T-helper 9 cell (primary cell): ENCODE measurements at regions not wholly inside any gene's neighbourhood (a gene's known extent, or its start where the extent isn't known, plus 50 kb on each side); places are given as distances from the start of the nearest gene placed in this dataset.
A peak's percentile ranks its signal among the peaks of the same experiment; 100 is the strongest.

Source experiments
- DNase-seq: peaks from one replicate; pipeline ENCODE4 v3.0.0-alpha.2; 2020

DNA sequence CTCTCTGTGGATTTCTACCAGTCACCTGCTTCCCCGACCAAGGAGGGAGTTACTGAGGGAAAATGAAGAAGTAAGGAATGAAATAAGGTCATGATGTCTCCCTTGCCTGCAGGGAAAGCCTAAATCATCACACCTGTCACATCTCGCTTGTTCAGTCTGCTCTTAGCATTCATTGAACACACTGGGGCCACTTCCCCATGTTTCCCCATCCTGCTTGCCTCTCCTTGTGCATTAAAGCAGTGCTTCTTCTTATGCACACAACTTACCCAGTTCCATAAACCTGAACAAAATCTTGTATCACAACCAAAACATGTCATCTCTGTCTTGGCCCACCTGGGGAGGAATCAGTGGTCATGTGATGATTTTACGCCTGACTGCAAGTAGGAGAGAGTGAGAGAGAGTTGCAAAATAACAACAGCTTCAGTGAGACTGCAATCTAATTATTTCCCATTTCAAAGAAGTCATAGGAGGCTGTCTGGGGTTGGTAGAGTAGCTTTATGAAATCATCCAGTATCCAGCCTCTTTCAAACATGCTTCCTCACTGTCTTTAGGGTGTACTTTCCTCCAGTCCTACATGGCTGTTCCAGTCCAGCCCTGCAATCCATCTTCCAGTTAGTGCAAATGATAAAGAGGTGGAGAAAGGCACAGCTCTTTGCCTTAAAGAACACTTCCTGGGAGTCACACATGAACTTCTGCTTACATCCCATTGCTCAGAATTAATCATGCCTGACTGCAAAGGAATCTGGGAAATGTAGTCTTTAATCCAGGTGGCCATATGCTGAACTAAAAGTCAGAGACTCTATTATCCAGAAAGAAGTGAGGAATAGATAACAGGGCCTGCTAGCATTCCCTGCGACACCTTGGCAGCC is 220.1 kb downstream of the HAUS1 start:
- no peak for DNase-seq

DNA sequence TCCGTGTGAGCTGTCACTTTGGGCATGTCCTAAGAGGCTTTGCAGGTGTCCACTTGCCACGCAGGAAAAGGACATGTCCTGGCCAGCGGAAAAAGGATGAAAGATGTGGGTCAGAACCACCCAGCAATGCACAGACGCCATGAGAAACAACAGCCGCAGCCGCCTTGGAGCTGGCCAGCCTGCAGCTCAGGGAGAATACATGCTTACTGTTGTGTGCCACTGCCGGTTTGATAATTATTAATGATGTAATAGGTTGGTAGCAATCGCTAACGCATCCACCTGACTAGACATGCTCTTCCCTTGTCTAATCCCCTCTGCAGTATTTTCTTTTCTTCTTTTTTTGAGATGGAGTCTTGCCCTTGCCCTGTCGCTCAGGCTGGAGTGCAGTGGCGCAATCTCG is 221.7 kb downstream of the HAUS1 start:
- no peak for DNase-seq

DNA sequence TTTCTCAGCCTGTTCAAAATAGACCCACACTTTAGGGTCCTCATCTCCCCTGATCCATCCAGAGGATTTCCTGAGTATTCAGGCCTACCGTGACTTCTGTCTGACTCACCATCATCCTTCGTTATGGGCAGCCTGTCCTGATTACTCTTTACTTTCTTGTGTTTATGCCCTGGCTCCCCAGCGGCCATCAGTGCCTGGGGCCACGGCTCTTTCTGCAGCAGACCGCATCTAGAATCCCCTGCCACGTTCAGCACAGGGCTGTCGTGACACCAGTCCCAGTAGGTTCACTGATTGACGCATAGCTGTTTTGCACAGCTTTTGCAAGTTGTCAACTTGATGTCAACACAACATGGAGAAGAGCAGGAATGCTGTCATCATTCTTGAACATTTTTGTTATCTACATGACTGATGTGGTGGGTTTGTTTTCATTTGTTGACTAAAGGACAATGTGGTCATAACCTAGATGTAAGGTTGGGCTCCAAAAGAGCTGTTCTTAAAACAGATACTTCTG is 225.6 kb downstream of the HAUS1 start:
- no peak for DNase-seq

DNA sequence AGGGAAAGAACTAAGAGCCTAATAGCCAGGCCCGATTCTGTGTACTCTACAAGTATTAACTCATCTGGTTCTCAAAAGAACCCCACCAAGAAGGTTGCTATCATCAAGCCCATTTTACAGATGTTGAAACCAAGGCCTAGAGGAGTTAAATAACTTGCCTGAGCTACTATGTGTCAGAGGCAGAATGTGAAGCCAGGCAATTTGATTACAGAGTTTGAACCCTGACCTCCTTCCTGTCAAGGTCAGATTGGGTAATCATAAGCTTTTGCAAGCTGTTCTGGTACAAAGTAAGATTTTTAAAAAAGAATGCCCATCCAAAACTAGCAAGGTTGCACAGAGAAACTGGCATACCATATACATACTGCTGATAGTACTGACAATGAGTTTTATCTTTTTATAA is 227.1 kb downstream of the HAUS1 start:
- no peak for DNase-seq

DNA sequence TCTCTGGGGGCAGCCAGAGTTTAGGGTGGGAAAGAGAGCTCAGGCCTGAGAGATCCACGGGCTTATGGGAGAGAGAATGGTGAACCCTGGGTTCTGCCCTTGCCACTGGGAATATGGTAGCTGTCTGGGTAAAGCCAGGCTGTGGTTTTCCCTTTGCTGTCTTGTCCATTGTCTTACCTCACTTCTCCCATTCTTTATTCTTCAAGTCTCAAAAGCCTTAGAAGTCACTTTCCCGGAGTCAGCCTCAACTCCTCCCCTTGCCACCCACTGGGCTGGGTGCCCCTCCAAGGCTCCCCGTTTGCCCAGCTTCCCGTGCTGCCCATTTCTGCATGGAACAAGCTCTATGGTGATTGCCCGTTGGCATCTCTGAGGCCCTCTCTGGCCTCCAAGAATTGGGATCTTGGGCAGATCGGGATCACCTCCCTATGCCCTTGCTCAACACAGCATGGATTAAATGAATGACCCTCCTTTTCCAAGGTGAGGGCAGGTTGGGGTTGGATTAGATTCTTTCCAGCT is 228.2 kb downstream of the HAUS1 start:
- no peak for DNase-seq

DNA sequence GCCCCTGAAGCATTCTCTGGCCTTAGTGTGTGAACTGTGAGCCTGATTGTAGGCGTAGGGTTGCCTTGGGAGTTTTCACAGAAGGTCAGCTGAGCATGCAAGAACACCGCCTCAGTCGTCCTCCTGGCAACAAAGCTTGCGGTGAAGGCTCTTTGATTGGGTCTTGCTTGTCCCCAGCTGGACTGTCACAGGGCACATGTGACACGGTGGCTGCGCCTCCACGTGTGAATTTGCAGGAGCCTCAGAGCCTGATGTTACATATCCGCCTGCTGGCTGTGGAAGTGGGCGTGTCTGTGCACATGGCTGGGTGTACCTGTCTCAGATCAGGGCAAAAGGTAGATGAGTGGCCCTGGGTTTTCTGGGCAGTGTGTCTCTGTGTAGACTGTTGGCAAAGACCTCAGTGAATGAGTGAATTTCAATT is 228.7 kb downstream of the HAUS1 start:
- DNase-seq = no peak

DNA sequence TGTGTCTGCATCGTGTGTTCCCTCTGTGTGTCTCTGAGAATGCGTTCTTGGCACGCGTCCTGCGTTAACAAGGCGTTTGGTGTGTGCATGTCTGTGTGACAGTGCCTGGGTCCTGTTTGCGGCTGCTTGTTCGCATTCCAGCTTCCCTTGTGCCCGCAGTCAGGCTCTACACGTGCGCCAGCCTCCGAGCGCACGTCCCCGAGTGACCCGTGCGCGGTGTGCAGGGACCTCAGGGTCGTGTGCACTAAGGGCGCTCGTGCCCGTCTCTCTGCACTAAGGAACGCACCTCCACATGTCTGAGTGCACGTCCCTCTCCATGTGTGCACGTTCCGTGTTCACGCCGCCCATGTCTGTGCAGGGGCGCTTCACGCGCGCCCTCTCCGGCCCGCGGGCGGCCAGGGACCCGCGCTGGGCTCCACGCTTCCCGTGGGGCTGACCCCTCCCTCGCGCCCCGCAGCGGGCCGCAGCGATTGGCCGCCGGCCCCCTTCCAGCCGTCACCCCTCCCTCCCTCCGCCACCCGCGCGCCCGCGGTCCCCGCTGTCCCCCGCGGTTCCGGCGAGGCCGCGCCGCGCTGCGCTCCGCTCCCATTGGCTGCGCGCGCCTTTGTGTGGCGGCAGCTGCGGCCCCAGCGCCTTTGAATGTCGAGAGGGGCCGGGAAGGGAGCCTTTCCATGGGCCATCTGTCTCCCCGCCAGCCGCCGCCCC is 229.4 kb downstream of the HAUS1 start:
- DNase-seq = peak; percentile 6

DNA sequence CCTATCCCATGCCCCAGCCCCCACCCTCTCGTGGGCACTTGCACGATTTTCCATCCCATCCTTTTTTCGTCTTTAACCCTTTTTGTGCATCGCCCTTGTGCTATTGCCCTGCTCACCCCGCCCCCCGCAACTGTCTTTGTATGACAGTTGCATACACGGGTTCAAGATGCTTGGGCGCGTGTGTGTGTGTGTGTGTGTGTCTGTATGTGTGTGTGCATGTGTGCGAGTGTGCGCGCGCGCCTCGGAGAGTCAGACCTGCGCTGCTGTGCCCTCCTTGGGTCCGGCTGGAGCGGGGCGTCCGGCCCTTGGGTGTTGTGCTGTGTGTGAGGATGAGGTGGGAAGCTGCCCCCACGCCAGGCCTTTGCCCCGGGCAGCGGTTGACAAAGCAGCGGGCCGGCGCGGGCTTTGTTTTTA is 230.7 kb downstream of the HAUS1 start:
- DNase-seq = no peak

DNA sequence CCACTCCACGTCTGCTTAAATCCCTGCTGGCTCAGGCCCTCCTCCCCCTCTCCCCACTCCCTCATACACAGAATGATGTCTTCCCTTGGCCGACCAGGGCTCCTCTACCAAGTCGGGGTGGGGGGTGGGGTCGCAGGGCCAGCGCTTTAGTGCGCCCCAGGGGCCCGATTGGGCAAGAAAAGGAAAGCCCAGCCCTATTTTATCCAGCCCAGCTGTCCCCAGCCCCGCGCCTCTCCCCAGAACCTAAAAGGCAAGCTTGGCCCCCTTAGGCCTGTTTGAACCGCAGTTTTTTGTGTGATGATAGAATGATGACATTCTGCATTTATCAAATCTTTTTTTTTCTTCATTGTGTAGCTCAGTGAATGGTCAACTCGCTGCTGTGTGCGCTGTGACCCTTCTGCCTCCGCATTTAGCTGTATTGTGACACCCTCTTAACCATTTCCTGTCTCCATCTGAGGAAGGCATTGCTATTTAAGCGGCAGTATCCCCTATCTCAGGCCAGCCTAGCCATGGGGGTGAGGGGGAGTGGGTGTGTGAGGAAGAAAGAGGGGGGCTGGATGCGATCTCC is 231.4 kb downstream of the HAUS1 start:
- no peak for DNase-seq

DNA sequence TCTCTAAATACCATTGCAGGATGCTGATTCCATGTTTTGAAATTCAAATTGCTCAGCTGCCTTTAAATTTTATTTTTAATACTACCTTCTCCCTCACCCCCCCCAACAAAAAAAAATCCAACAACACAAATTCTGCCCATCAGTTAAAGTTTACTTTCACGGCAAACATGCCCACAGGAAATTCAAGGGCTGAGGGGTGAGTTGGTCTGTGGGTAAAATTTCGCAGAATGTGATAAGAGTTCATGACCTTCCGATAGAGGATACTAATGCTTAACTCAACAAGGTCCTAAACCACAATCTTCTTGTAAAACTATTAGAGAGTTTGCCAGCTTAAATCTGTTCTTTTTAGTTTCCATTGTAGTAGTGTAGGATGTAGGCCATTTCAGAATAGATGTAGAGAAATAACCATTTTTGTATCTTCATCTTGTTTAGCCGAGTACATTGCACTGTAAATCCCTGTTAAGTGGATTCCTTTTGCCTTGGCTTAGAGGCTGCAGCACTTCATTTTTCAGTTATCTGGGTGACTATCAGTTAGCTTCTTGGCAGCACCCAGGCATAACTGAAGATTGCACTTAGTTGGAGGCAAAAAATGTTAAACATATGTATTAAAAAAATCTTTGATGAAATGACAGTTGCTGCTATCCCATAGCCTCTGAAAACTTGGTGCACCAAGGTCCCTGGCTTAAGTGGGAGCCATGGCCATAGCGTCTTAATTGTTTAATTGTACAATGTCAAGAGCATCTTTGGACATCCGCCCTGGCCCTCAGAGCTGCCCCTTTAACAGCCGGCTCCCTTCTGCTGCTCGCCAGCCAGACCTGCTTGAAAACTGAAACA is 232.3 kb downstream of the HAUS1 start:
- no peak for DNase-seq

DNA sequence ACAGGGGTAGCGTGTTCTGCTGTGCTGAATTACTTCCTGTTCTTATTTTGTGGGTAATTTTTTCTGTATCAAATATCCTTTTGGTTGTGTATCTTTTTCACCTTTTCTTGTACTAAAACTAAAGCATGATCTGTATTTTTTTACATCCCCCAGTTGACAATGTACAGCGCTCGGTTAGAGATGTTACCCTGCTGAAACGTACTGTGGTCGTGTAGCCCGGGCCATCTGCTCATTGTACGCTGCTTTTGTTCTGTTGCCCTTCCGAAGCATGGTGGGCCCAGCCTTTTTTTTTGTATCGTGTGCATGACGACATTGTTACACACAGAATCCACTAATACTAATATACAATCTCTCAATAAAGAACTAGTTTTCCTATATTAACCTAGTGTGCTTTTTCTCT is 233.1 kb downstream of the HAUS1 start:
- no peak for DNase-seq

DNA sequence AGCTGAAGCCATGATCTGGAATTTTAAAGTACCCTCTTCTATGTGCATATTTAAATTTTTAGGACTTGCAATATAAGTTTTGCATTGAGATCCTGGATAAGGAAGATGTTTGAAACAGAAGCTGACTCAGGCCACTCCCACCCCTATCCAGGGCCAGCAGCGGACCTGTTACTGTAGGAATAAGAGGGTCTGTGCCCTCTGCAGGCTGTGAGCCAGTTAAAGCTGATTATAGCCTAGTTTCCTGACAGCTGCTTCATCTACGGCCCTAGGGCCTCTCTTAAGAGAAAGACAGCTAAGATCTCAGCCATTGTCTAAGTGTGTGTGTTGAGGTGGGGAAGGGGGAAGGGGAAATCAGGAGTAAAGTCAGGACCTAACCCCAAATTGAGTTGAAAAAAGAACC is 234.0 kb downstream of the HAUS1 start:
- no peak for DNase-seq

DNA sequence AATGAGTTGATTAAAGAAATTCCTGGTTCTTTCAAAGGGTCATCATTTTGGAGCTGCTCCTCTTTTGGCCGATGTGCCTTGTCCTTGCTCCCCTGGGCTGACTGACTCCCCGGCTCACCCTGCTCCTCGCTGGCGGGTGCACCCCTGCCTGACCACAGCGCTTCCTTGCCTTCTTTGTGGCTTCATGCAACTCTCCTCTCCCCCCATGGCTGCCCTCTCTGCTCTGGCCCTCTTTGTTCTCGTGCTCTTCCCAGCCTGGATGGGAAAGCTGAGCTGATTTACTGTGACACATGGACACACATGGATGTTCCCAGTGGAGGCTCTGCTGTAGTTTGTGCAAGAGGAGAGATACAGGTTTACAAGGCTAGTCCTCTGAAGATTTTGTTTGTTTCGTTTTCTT is 234.6 kb downstream of the HAUS1 start:
- DNase-seq = no peak

DNA sequence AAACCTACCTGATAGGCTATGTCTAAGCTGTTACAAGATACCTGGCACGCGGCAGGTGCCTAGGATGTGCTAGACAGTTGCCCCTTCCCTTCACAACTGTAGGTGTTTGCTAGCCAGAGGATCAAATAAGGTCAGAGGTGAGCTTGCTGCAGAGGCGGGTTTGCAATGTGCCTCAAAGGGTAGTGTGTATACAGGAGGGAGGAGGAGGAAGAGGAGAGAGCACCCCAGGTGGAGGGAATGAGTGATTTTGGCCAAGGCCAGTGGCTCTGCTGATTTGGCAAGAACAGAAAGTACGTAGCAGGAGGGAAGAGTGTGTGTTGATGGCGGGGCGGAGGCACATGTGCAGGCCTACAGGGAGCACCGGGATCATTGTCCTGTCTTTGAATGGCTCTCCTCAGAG is 236.5 kb downstream of the HAUS1 start:
- DNase-seq = no peak

DNA sequence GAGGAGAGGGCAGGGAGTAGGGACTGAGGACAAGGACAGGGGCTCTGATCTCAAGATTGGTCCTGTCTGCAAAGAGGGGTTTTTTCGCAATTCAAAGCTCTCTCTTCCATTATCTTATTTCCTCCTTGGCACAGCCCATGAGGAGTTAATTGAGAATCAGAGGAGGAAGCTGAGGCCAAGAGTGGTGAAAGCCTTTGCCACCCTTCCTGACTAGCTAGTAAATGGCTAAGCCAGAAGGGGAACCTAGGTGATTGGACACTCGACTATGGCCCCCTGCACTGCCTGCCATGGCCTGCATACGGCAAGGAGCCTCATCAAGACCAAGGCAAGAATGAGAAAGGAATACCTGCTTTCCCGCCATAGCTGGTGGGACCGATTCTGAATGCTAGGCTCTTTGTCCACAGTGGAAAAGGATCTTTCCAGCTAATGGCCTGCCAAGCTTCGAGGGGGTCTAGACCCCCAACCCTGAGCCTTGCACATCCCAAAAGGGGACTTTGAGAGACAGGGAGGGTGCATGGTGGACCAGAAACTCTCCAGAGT is 237.9 kb downstream of the HAUS1 start:
- DNase-seq = no peak

DNA sequence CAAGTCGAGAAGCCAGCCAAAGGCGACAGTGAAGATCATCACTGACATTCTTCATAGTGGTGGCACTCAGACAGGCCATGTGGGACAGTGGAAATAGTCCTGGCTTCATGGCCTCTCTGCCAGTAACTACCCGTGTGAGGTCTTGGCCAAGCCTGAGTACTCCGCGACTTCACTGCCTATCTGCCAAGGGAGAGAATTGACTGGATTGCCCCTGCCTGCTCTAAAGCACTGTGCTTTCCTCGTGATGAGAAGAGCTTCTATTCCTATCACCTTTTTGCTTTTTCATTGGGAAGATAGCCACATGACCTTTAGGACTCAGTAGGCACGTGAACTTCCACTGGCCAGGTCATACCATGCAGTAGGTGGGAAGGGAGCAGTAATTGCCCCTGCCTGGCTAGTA is 239.3 kb downstream of the HAUS1 start:
- no peak for DNase-seq

DNA sequence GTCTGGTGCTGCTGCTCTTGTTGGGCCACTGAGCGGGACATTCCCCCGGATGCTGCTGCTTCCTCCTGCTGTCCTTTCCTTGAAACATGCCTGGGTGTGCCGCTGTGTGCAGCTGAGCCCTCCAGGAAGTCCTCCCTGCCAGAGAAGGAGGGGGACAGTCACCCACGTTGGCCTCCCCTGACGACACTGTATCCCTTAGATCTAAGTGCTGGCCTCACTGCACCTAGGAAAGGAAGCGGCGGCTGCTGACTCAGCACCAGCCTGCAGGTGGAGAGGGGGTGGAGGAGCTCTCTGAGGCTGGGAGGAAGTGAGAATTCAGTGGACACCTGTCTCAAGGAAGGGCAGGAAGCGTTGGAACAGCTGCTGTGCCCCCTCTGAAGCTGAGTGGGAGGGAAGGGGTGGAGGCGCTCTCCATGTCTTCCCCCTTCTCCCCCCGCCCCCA is 239.8 kb downstream of the HAUS1 start:
- DNase-seq = peak; percentile 28

DNA sequence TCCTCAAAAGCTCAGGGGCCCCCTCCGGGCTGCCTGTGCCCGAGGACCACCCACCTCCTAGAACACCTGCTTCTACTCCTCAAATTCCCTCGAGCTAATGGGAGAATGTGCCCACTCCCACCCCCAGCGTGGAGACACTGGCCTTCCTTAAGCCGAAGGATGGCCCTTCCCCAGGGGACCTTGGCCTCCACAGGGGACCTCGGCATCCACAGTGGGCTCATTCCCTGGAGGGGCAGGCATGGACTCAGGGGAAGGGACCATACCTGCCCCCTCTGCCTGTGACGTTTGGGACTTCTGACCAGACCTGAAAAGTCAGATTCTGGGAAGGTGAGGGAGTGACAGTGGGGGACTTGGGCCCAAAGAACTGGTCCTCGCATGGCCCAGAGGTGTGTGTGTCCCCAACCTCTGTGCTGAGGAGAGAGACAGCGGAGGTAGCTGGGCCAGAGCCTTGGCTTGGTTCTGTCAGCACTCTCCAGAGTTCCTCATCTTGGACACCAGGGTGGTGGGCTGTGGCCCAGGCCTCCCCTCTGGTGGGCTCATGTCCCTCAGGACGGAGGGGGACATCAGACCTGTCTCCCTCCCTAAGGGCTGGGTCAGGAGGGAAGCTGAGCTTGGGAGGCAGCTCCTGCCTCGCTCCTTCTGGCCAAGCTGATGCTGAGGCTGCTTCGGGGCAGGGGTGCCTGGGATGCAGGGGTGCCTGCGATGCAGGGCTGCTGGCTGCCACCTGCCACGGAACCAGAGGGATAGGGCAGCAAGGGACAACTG is 240.4 kb downstream of the HAUS1 start:
- DNase-seq = no peak

DNA sequence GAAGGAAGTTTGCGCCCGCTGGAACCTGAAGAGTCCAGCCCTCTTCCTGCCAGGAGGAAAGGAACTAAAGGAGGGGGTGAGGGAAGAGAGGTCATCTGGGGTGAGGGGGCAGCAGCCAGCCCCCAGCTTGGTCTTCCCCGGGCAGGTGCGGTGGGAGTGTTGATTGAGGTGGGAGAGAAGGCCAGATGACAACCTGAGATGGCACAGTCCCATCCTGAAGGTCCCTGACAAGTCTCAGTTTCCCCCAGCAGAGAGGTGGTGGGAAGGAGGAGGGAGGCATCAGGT is 240.9 kb downstream of the HAUS1 start:
- DNase-seq = no peak

DNA sequence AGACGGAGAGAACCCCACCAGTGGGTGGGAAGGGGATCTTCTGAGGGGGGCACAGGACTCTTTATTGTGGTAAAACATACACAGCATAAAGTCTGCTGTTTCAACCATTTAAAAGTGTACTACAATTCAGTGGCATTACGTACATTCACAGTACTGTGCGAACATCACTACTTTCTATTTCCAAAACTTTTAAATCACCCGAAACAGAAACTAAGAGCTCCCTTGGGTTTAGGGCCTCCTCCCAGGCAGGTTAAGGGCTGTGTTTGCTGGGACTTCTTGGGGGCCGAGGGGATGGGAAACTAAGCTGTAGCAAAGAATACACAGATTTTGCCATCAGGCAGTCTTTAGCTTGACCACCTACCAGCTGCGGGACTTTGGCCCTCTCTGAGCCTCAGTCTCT is 242.0 kb downstream of the HAUS1 start:
- DNase-seq = no peak

DNA sequence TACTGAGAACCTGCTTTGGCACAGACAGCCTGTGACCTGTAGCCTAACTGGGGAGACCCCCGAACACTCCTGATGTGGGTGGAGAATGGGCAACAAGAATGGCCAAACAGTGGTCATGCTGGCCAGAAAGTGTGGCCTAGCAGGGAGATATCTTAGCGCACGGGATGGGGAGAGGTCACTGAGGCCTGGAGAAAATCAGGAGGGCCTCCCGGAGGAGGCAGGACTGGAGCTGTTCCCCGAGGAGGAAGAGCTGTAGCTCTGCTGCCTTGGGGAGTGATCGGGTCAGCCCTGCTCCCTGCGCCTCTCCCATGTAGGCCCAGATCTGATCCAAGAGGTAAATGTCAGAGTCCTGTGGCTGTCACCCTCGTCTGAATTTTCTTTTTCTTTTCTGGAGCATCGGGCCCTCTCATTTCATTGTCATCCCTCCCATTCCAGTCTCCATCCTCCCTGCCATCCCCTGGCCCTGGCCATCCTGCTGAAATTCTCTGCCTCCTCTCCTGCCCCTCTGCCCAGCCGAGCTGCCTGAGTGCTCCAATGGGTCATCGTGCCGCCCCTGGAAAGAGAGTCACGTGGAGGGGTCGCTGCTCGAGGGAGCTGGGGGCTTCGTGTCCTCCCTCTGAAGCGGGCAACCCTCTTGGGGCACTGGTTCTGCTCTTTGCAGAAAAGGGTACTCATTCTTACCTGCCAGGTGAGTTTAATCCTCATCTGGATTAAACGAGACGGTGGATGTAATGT is 242.9 kb downstream of the HAUS1 start:
- no peak for DNase-seq
